OCI-LY1 (cell line): ENCODE measurements at regions not wholly inside any gene's neighbourhood (a gene's known extent, or its start where the extent isn't known, plus 50 kb on each side); places are given as distances from the start of the nearest gene placed in this dataset.

ENCODE experiments used
- H2AFZ ChIP-seq: fragments of 200-600 bp; sonication (generic), shearing (Covaris generic); 2 replicates; pipeline ENCODE4 v1.6.0; 2014; ENCODE audit warnings: antibody characterized with exemption, mild to moderate bottlenecking, low read length
- H3F3A ChIP-seq: fragments of 200-600 bp; sonication (generic), shearing (Covaris generic); 2 replicates; pipeline ENCODE4 v1.6.0; 2014; ENCODE audit warnings: mild to moderate bottlenecking, antibody characterized with exemption, low read length, moderate library complexity; ENCODE audit not compliant: insufficient read depth
- H3K27ac ChIP-seq: fragments of 200-600 bp; sonication (generic); 2 replicates; pipeline ENCODE4 v1.5.1; 2014; ENCODE audit warnings: low read length, mixed run types, mild to moderate bottlenecking, low read depth; ENCODE audit not compliant: poor library complexity, severe bottlenecking
- H3K27me3 ChIP-seq: fragments of 200-600 bp; sonication (generic); 2 replicates; pipeline ENCODE4 v1.6.0; 2014; ENCODE audit warnings: antibody characterized with exemption, mild to moderate bottlenecking, low read length, moderate library complexity; ENCODE audit not compliant: insufficient read depth
- H3K36me3 ChIP-seq: fragments of 200-600 bp; sonication (generic); 2 replicates; pipeline ENCODE4 v1.6.1; 2014; ENCODE audit warnings: mild to moderate bottlenecking, antibody characterized with exemption, low read length, moderate library complexity, mixed read lengths; ENCODE audit not compliant: insufficient read depth
- H3K4me1 ChIP-seq: fragments of 200-600 bp; sonication (generic); 2 replicates; pipeline ENCODE4 v1.5.1; 2014; ENCODE audit warnings: mild to moderate bottlenecking, low read length, moderate library complexity; ENCODE audit not compliant: insufficient read depth, severe bottlenecking
- H3K4me2 ChIP-seq: fragments of 200-600 bp; sonication (generic), shearing (Covaris generic); 2 replicates; pipeline ENCODE4 v1.6.1; 2014; ENCODE audit warnings: low read length
- H3K4me3 ChIP-seq: fragments of 200-600 bp; sonication (generic); 2 replicates; pipeline ENCODE4 v1.5.1; 2014; ENCODE audit warnings: low read length, low read depth, mild to moderate bottlenecking, mixed read lengths; ENCODE audit not compliant: poor library complexity, severe bottlenecking
- H3K79me2 ChIP-seq: fragments of 200-600 bp; shearing (Covaris generic); 2 replicates; pipeline ENCODE4 v1.6.1; 2016; ENCODE audit warnings: mixed run types, low read length, mixed read lengths; ENCODE audit not compliant: insufficient read depth
- H3K9ac ChIP-seq: fragments of 200-600 bp; sonication (generic), shearing (Covaris generic); 2 replicates; pipeline ENCODE4 v1.6.1; 2014; ENCODE audit warnings: mild to moderate bottlenecking, low read length, mixed read lengths
- H3K9me2 ChIP-seq: fragments of 200-600 bp; sonication (generic), shearing (Covaris generic); 2 replicates; pipeline ENCODE4 v1.6.1; 2014; ENCODE audit warnings: low read depth, mild to moderate bottlenecking, low read length, mixed read lengths
- H3K9me3 ChIP-seq: fragments of 200-600 bp; shearing (Covaris generic); 2 replicates; pipeline ENCODE4 v1.6.1; 2014; ENCODE audit warnings: low read length, mixed read lengths
- H4K20me1 ChIP-seq: fragments of 200-600 bp; sonication (generic), shearing (Covaris generic); 2 replicates; pipeline ENCODE4 v1.6.0; 2016; ENCODE audit warnings: mild to moderate bottlenecking, low read length; ENCODE audit not compliant: insufficient read depth
- CTCF ChIP-seq: fragments of 200-600 bp; sonication (generic), shearing (Covaris generic); IDR thresholded peaks from 2 replicates; pipeline ENCODE4 v1.5.1; 2017; ENCODE audit warnings: mild to moderate bottlenecking, antibody characterized with exemption, low read length, moderate library complexity, mixed read lengths
- EZH2 ChIP-seq: fragments of 200-600 bp; sonication (generic), shearing (Covaris generic); IDR thresholded peaks from 2 replicates; pipeline ENCODE4 v1.8.0; 2017; ENCODE audit warnings: borderline replicate concordance, mixed run types, mild to moderate bottlenecking, antibody characterized with exemption, low read length, moderate library complexity, mixed read lengths

- H3K27me3 ChIP-seq = no peaks in the 10 kb centered on the region
- peaks cover 19% of the 10 kb centered on the region for H3K4me1 ChIP-seq
- H3K79me2 ChIP-seq = no peaks in the 10 kb centered on the region
- H3K36me3 ChIP-seq = no peaks in the 10 kb centered on the region
- H3K27ac ChIP-seq = peak overlapping the region; percentile 42
- H3K4me3 ChIP-seq = no peak overlapping the region
- H2AFZ ChIP-seq = peak overlapping the region; percentile 93
- no peak overlapping the region for H3K9ac ChIP-seq
- no peaks in the 10 kb centered on the region for H4K20me1 ChIP-seq
- H3K4me2 ChIP-seq = no peak overlapping the region
- H3F3A ChIP-seq = no peaks in the 10 kb centered on the region
- H3K9me2 ChIP-seq = no peaks in the 10 kb centered on the region
- peaks cover 6% of the 10 kb centered on the region for H3K9me3 ChIP-seq
- no peak for TF ChIP-seq CTCF
- no peak for TF ChIP-seq EZH2
Measured at GRCh38 chr4:180766944-180767729, 1476.1 kb upstream of the TENM3 start.

GRCh38 chr4:180768610-180769009 is 1474.6 kb upstream of the TENM3 start:
- H3K9me3 ChIP-seq = peaks cover 15% of the 10 kb centered on the region
- no peak for TF ChIP-seq EZH2
- no peak for TF ChIP-seq CTCF

GRCh38 chr4:180769791-180770190 is 1473.4 kb upstream of the TENM3 start:
- no peak overlapping the region for H2AFZ ChIP-seq
- H3K4me3 ChIP-seq = no peak overlapping the region
- no peaks in the 10 kb centered on the region for H3K27me3 ChIP-seq
- H3K9ac ChIP-seq = no peak overlapping the region
- H3F3A ChIP-seq = no peaks in the 10 kb centered on the region
- no peak for TF ChIP-seq EZH2
- TF ChIP-seq CTCF = no peak
- H3K79me2 ChIP-seq = no peaks in the 10 kb centered on the region
- H4K20me1 ChIP-seq = no peaks in the 10 kb centered on the region
- no peaks in the 10 kb centered on the region for H3K36me3 ChIP-seq
- H3K27ac ChIP-seq = no peak overlapping the region
- H3K4me1 ChIP-seq = peaks cover 19% of the 10 kb centered on the region
- no peak overlapping the region for H3K4me2 ChIP-seq
- H3K9me2 ChIP-seq = no peaks in the 10 kb centered on the region
- H3K9me3 ChIP-seq = peaks cover 24% of the 10 kb centered on the region

More at GRCh38 chr4:180768610-180769009, 1474.6 kb upstream of the TENM3 start:
- Histone ChIP-seq H3F3A (no peaks in the 10 kb centered on the region), H2AFZ (no peak overlapping the region), H3K4me3 (no peak overlapping the region), H3K9me2 (no peaks in the 10 kb centered on the region), H3K79me2 (no peaks in the 10 kb centered on the region), H3K4me2 (no peak overlapping the region), H3K27me3 (no peaks in the 10 kb centered on the region), H3K4me1 (peaks cover 19% of the 10 kb centered on the region), H3K9ac (no peak overlapping the region), H3K27ac (no peak overlapping the region), H3K36me3 (no peaks in the 10 kb centered on the region), H4K20me1 (no peaks in the 10 kb centered on the region)
